ENCODE measurements at regions not wholly inside any gene's neighbourhood (a gene's known extent, or its start where the extent isn't known, plus 50 kb on each side); places are given as distances from the start of the nearest gene placed in this dataset.

DNA sequence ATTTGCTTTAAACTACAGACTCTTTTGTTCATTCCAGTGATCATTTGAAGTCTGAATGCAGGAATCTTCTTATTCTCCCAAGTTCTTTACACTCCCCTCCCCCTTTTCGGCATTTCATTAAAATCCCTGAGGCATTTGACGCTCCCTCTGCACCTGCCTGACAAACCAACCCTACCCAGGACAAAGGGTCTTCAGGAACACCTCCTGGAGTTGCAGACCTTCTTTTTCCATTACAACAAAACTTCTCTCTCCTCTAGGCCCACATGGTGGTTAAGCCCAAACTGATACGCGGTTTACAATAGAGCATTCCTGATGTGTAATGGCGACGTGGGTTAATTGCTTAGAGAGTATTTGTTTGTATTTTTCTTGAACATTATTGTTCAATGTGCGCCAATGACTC is 367.4 kb downstream of the FBXO15 start:
- DNase-seq = no peak

DNA sequence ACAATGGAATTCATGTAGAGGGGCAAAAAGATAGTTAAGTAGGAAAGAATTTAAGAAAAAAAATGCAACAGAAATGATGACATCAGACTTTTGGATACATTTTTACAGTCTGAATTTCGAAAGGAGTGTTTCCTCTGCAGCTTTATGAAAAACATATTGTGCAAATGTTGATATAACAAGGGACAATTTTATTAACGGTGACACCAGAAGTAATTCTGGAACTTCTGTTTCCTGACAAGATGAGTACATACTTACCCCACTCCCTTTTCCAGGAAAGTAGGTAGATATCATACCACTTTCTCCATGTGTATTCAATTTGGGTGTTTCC is 369.6 kb downstream of the FBXO15 start:
- no peak for DNase-seq

DNA sequence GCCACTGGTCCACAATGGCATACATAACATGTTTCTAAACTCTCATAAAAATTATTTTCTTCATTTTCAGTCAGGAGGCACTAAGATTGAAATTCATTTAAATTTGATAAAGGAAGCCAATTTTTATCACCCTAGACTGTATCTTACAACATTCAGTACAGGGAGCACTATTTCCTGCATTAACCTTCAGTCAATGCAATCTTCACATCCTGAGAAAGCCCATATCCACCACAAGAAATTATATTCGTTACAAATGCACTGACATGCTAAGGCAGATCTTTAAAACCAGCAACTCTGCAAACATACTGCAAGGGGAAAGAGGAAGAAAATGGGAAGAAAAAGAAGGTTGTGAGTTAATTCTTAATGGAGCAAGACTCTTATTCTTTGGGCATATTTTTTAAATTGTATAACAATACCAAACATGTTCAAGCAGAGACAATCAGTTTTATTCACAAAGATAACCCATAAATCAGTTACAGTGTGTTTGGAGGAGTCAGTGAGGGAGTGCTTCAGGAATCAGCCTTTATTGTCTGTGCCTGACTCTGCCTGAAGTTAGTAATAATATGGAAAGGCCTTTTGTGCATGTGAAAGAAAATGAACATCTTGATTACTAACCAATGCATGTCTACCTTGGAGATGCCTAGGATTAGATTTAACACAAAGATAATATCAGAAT is 370.1 kb downstream of the FBXO15 start:
- DNase-seq = no peak

GRCh38 chr18:73774811-73775509 is 372.7 kb downstream of the FBXO15 start:
- DNase-seq = no peak

- no peak for DNase-seq
Measured at GRCh38 chr18:73768043-73768442, 379.6 kb downstream of the FBXO15 start.

DNA sequence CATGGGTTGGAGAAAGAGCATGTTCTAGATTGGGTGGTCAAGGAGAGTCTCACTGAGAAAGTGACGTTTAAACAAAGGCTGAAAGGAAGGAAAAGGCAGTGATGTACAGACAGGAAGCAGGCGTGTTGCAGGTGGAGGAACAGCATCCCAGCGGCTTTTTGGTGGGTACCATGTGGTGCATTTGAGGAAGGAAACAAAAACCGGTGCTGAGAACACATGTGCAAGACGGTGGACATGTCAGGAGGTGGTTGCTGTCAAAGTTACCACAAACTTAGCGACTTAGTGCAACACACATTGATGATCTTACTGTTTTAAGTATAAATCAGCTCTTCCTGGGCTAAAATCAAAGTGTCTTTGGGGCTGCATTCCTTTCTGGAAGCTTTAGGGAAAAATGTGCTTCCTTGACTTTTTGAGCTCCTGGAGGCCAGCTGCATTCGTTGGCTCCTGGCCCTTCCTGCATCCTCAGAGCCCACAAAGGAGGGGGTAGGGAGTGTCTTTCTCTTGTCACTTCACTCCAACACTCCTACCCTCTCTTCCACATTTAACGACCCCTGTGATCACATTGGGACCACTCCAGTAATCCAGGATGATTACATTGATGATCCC is 380.6 kb downstream of the FBXO15 start:
- no peak for DNase-seq

- DNase-seq = no peak
Measured at GRCh38 chr18:73758446-73758845, 389.2 kb downstream of the FBXO15 start.

GRCh38 chr18:73756256-73757091 is 391.2 kb downstream of the FBXO15 start:
- DNase-seq = no peak

DNA sequence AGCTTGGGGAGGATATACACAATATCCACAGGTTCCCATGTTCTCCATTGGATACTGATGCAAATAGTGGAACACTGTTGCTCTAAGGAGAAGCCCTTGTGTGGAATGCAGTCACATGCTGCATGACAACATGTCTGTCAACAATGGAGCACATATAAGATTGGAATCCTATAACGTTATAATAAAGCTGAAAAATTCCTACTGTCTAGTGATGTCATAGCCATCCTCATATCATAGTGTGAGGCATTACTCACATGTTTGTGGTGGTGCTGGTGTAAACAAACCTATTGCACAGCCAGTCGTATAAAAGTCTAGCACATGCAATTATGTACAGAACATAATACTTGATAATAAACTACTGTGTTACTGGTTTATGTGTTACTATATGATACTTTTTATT is 394.7 kb downstream of the FBXO15 start:
- no peak for DNase-seq

DNA sequence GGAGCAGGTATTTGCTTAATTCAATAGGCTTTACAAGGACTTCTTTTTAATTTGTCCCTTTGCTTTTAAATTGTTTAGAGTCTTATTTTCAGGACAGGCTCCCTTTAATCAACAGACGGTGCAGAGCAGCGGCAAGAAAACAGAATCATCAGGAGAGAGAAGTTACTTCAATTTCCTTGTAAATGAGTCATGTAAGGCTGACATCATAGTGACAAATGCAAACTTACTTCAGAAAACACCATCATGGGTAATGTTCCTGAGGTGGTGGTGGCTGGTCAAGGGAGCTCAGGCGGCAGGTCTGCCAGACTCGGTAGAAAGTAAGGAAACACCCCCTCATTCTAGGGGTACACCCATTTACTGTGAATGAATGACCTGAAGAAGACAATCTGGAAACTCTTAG is 395.1 kb downstream of the FBXO15 start:
- DNase-seq = no peak

DNA sequence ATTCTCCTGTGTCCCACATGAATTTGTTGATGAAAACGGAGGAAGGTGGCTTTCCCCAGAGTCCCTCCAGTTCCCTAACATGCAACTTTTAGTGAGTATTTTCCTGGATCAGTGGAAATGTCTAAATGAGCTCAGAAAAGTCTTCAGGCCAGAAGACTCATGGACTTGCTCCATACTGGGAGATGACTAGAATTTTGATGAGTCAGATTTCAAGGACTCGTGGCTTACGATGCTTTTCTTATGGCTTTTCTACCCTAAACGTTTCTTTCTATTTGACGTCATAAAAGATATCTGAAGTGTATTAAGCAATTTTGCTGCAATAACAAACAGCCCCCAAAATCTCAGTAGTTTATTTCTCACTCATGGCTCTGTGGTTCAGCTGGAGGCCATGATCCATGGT is 397.6 kb downstream of the FBXO15 start:
- no peak for DNase-seq

GRCh38 chr18:73749304-73749703 is 398.3 kb downstream of the FBXO15 start:
- no peak for DNase-seq

DNA sequence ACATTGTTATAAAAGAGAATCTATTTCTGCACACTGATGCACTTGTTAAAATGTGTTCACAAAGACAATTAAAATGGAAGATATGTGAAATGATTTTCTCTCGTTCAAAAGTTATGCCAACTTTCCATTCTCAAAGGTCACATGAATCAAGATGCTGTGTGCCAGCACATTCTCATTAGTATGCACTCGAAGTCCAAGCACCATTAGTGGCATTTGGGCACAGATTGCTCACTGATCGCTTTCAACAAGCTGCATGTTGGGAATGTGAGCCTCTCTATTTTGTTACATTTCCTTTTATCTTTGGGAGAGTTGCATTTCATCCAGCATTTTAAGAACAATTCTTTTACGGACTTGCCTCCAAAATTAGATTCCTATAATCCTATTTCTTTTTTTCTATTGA is 398.9 kb downstream of the FBXO15 start:
- DNase-seq = no peak

DNA sequence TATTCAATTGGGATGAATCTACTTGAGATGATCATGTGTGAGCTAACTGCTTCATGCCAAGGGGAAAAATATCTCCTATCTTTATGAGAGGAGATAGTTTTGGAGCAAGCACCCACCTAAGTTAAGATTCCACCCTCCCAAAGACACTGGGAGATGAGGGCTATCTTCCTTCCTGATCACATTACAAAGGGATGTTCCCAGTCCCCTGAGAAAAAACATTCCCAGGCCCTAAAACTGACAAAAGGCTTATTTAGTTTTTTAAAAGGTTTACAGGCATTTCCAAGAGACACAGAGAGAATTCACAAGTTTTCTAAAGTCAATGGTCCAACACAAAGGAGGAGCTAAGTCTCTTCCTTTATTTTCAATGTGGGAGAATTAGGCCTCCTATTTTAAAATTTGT is 401.5 kb downstream of the FBXO15 start:
- DNase-seq = no peak

- no peak for DNase-seq
Measured at GRCh38 chr18:73742957-73743356, 404.7 kb downstream of the FBXO15 start.

DNA sequence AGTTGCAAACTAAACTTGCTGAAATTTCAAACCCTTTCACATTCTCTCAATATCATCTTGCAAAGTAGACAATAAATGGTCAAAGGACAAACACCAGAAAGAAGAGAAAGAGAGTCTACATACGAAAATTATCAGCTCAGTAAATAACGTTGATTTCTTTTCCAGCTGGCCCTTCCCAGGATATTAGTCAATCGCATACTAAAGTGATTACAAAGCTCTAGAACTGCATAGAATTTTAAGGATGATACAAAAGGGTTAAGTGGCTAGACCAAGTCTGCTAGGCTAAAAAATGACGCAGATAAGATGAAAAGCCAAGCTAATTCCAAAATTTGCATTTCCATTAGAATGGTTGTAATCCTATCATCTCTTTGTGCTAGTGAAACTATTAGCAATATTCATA is 405.7 kb downstream of the FBXO15 start:
- DNase-seq = no peak

GRCh38 chr18:73739098-73739497 is 408.5 kb downstream of the FBXO15 start:
- no peak for DNase-seq

DNA sequence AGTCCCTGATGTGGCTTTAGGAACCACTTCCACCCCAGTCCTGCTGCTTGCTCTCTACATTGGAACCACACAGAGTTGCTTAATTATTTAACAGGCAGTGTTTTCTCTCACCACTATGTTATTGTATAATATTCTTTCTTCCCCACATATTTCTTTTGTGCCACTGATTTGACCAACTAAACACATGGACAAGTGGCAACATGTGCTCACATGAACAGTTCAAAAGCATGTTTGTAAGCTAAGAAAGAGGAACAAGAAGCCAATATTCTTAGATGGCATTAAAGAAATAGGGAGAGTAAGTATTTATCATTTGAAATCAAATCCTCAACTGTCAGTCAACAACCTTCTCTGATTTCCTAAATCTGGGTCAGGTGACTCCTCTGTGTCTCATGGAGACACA is 409.6 kb downstream of the FBXO15 start:
- DNase-seq = no peak

GRCh38 chr18:73735836-73736235 is 411.8 kb downstream of the FBXO15 start:
- DNase-seq = no peak

DNA sequence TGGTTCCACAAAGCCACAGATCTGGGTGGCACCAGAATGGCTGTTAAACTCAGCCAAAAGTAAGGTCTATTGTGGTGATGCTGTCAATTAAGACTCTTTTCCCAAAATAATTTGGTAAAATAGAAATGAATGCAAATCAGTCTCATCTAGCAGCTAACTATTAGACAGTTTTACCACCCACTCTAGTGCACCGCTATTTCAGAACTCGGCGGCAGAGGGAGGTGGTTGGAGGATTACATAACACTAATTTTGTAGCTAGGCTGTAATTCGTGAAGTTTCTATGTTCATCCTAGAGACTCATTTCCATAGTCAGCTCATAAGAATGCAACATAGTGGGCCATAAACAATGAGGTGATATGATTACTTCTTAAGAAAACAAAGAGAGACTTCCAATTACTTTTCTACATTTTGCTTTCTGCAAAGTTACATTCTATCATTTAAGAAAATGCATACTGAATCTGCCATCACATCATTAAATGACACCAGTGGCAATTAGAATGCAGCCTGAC is 413.8 kb downstream of the FBXO15 start:
- no peak for DNase-seq

- no peak for DNase-seq
Measured at GRCh38 chr18:73733376-73733775, 414.3 kb downstream of the FBXO15 start.

- DNase-seq = no peak
Measured at GRCh38 chr18:73728657-73729056, 419.0 kb downstream of the FBXO15 start.

- no peak for DNase-seq
Measured at GRCh38 chr18:73724958-73725357, 422.7 kb downstream of the FBXO15 start.

DNA sequence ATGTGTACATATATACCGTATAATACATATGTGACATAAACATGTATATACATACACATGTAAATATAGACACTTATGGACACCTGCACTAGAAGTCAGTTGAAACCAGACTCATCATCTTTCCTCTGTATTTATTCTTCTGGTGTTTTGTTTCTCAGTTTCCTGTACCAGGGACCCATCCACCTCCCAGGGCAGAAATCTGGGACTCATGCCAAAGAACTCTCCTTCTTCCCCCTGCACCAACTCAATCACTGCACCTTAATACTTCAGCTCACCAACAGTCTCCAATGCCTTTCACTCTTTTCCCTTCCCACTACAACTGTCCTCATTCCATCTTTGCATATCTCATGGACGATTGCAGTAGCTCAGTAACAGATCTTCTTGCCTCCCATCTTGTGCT is 428.0 kb downstream of the FBXO15 start:
- no peak for DNase-seq

All from NCI-H2171 (cell line).